ENCODE measurements at regions not wholly inside any gene's neighbourhood (a gene's known extent, or its start where the extent isn't known, plus 50 kb on each side); places are given as distances from the start of the nearest gene placed in this dataset.

- no peak for TF ChIP-seq CTCF (conservative IDR thresholded peaks at IDR 0.05; ENCODE audit: low read depth, low read length)
- no peaks in the 10 kb centered on the region for H3K4me1 ChIP-seq (ENCODE audit: low read depth, poor library complexity, severe bottlenecking)
- no peaks in the 10 kb centered on the region for H3K27me3 ChIP-seq (ENCODE audit: insufficient read depth, low read depth)
- no peak overlapping the region for H3K4me3 ChIP-seq (IDR thresholded peaks at IDR 0.05; ENCODE audit: insufficient read depth, low read depth, low read length)
- H3K4me2 ChIP-seq: no peak overlapping the region
- H3K79me2 ChIP-seq (ENCODE audit: insufficient read depth, low read depth): no peaks in the 10 kb centered on the region
- H3K36me3 ChIP-seq (ENCODE audit: insufficient read depth): no peaks in the 10 kb centered on the region
- no peak overlapping the region for H2AFZ ChIP-seq (ENCODE audit: low read depth)
- H4K20me1 ChIP-seq (ENCODE audit: insufficient read depth): no peaks in the 10 kb centered on the region
- H3K27ac ChIP-seq: no peak overlapping the region
- H3K9ac ChIP-seq: no peak overlapping the region
Observed at GRCh38 chr13:73829416-73829815, 304.8 kb downstream of the KLF12 start.

GRCh38 chr13:73828811-73829210 lies 305.4 kb downstream of the KLF12 start:
- Histone ChIP-seq H3K27ac (no peak overlapping the region), H4K20me1 (ENCODE audit: insufficient read depth) (no peaks in the 10 kb centered on the region), H3K9ac (no peak overlapping the region), H2AFZ (ENCODE audit: low read depth) (no peak overlapping the region), H3K27me3 (ENCODE audit: insufficient read depth, low read depth) (no peaks in the 10 kb centered on the region), H3K4me1 (ENCODE audit: low read depth, poor library complexity, severe bottlenecking) (no peaks in the 10 kb centered on the region), H3K36me3 (ENCODE audit: insufficient read depth) (no peaks in the 10 kb centered on the region), H3K4me3 (IDR thresholded peaks at IDR 0.05; ENCODE audit: insufficient read depth, low read depth, low read length) (no peak overlapping the region), H3K79me2 (ENCODE audit: insufficient read depth, low read depth) (no peaks in the 10 kb centered on the region), H3K4me2 (no peak overlapping the region)
- TF ChIP-seq CTCF (conservative IDR thresholded peaks at IDR 0.05; ENCODE audit: low read depth, low read length): no peak

- H3K36me3 ChIP-seq (ENCODE audit: insufficient read depth): no peaks in the 10 kb centered on the region
- H3K4me3 ChIP-seq (IDR thresholded peaks at IDR 0.05; ENCODE audit: insufficient read depth, low read depth, low read length): no peak overlapping the region
- TF ChIP-seq CTCF (conservative IDR thresholded peaks at IDR 0.05; ENCODE audit: low read depth, low read length): no peak
- H3K4me1 ChIP-seq (ENCODE audit: low read depth, poor library complexity, severe bottlenecking): no peaks in the 10 kb centered on the region
- H3K27ac ChIP-seq: no peak overlapping the region
- no peaks in the 10 kb centered on the region for H4K20me1 ChIP-seq (ENCODE audit: insufficient read depth)
- H3K27me3 ChIP-seq (ENCODE audit: insufficient read depth, low read depth): no peaks in the 10 kb centered on the region
- H2AFZ ChIP-seq (ENCODE audit: low read depth): no peak overlapping the region
- no peak overlapping the region for H3K9ac ChIP-seq
- no peaks in the 10 kb centered on the region for H3K79me2 ChIP-seq (ENCODE audit: insufficient read depth, low read depth)
- H3K4me2 ChIP-seq: no peak overlapping the region
Observed at GRCh38 chr13:73827434-73827833, 306.8 kb downstream of the KLF12 start.

GRCh38 chr13:73825143-73825542 lies 309.1 kb downstream of the KLF12 start:
- Histone ChIP-seq H3K27ac (no peak overlapping the region), H3K4me2 (no peak overlapping the region)

More at GRCh38 chr13:73825143-73825542, 309.1 kb downstream of the KLF12 start:
- no peak overlapping the region for H3K4me3 ChIP-seq (IDR thresholded peaks at IDR 0.05; ENCODE audit: insufficient read depth, low read depth, low read length)
- no peaks in the 10 kb centered on the region for H4K20me1 ChIP-seq (ENCODE audit: insufficient read depth)
- H3K36me3 ChIP-seq (ENCODE audit: insufficient read depth): no peaks in the 10 kb centered on the region
- H3K9ac ChIP-seq: no peak overlapping the region
- no peaks in the 10 kb centered on the region for H3K4me1 ChIP-seq (ENCODE audit: low read depth, poor library complexity, severe bottlenecking)
- H2AFZ ChIP-seq (ENCODE audit: low read depth): no peak overlapping the region
- H3K27me3 ChIP-seq (ENCODE audit: insufficient read depth, low read depth): no peaks in the 10 kb centered on the region
- H3K79me2 ChIP-seq (ENCODE audit: insufficient read depth, low read depth): no peaks in the 10 kb centered on the region
- no peak for TF ChIP-seq CTCF (conservative IDR thresholded peaks at IDR 0.05; ENCODE audit: low read depth, low read length)
